Sigmoid colon (tissue), 3 donors: ENCODE measurements at regions not wholly inside any gene's neighbourhood (a gene's known extent, or its start where the extent isn't known, plus 50 kb on each side); places are given as distances from the start of the nearest gene placed in this dataset.

Experiments
- CTCF ChIP-seq, 4 experiments: fragments of 450-650 bp in 3 of 4; fragments of 200-600 bp in 1 of 4; IDR thresholded peaks; one replicate each; pipeline ENCODE4 v1.5.1; 2016 to 2019; ENCODE audit warnings: antibody characterized with exemption in 4 of 4, mild to moderate bottlenecking in 3 of 4, moderate library complexity in 2 of 4
- POLR2A ChIP-seq, 2 donors: fragments of 450-650 bp; IDR thresholded peaks; one replicate each; pipeline ENCODE4 v1.6.1; 2016; ENCODE audit warnings: antibody characterized with exemption in 2 of 2, mild to moderate bottlenecking in 2 of 2, moderate library complexity in 2 of 2

GRCh38 chr2:15082105-15083058 lies 449.9 kb downstream of the LRATD1 start:
- TF ChIP-seq CTCF (IDR thresholded peaks at IDR 0.05) (no peak), POLR2A (IDR thresholded peaks at IDR 0.05) (no peak)
